PC-9 (cell line): ENCODE measurements at regions not wholly inside any gene's neighbourhood (a gene's known extent, or its start where the extent isn't known, plus 50 kb on each side); places are given as distances from the start of the nearest gene placed in this dataset.

ENCODE experiments used
- BruUV-seq: library from RNA; stranded (reverse); fragments of 400-500 nt; replicated peaks from 2 replicates; lab custom pipeline; 2021; lab: Mats Ljungman, UMichigan
- CTCF ChIA-PET: fragments of 300-600 bp; sonication (Branson Sonifier 250); formaldehyde crosslinking; loops from one replicate; lab custom pipeline; 2022; ENCODE audit warnings: antibody characterized with exemption; lab: Charles Lee
- POLR2A ChIA-PET: fragments of 300-600 bp; sonication (Branson Sonifier 250); formaldehyde crosslinking; loops from one replicate; lab custom pipeline; 2022; ENCODE audit warnings: antibody characterized with exemption; ENCODE audit not compliant: unreplicated experiment; lab: Charles Lee
- DNase-seq, 2 experiments: peaks; one replicate each; pipeline versions ENCODE4 v3.0.0 to v3.0.0-alpha.2; 2015 to 2022; ENCODE audit warnings: mixed read lengths in 1 of 2
- H2AFZ ChIP-seq: fragments of 200-600 bp; sonication (generic); 2 replicates; pipeline ENCODE4 v1.8.1; 2017; ENCODE audit warnings: antibody characterized with exemption
- H3F3A ChIP-seq: fragments of 200-600 bp; sonication (generic); 2 replicates; pipeline ENCODE4 v1.8.1; 2017; ENCODE audit warnings: antibody characterized with exemption, mild to moderate bottlenecking, low read depth; ENCODE audit not compliant: insufficient read depth
- H3K27ac ChIP-seq: fragments of 200-600 bp; sonication (generic); 2 replicates; pipeline ENCODE4 v1.6.1; 2016; ENCODE audit warnings: mixed run types
- H3K27me3 ChIP-seq: fragments of 200-600 bp; sonication (generic); 2 replicates; pipeline ENCODE4 v1.6.1; 2016; ENCODE audit warnings: low read depth, mixed run types; ENCODE audit not compliant: insufficient read depth
- H3K36me3 ChIP-seq: fragments of 200-600 bp; sonication (generic); 2 replicates; pipeline ENCODE4 v1.6.1; 2016; ENCODE audit warnings: low read depth, mixed run types
- H3K4me1 ChIP-seq: fragments of 200-600 bp; sonication (generic); replicated peaks from 2 replicates; pipeline ENCODE4 v1.6.1; 2016; ENCODE audit warnings: mixed run types; ENCODE audit not compliant: insufficient read depth
- H3K4me2 ChIP-seq: fragments of 200-600 bp; sonication (generic); 2 replicates; pipeline ENCODE4 v1.6.1; 2017; ENCODE audit warnings: mixed run types
- H3K4me3 ChIP-seq: fragments of 200-600 bp; sonication (generic); 2 replicates; pipeline ENCODE4 v1.6.1; 2016; ENCODE audit warnings: mixed run types
- H3K79me2 ChIP-seq: fragments of 200-600 bp; sonication (generic); 2 replicates; pipeline ENCODE4 v1.6.1; 2017; ENCODE audit warnings: low read depth, mixed run types
- H3K9me2 ChIP-seq: fragments of 200-600 bp; sonication (generic); 2 replicates; pipeline ENCODE4 v1.8.1; 2017; ENCODE audit warnings: mild to moderate bottlenecking; ENCODE audit not compliant: insufficient read depth
- H3K9me3 ChIP-seq: fragments of 200-600 bp; sonication (generic); 2 replicates; pipeline ENCODE4 v1.8.1; 2016; ENCODE audit warnings: low read depth; ENCODE audit not compliant: insufficient read depth
- H4K20me1 ChIP-seq: fragments of 200-600 bp; sonication (generic); 2 replicates; pipeline ENCODE4 v1.8.1; 2017; ENCODE audit not compliant: insufficient read depth
- EZH2 ChIP-seq: fragments of 200-600 bp; sonication (generic); IDR thresholded peaks from 2 replicates; pipeline ENCODE4 v1.8.0; 2017; ENCODE audit warnings: antibody characterized with exemption, low read depth
- intact Hi-C: fragments of 100-400 bp; cut with micrococcal nuclease; formaldehyde crosslinking; loops from one replicate; pipeline ENCODE4 v1.10.0; 2022; ENCODE audit not compliant: unreplicated experiment
- TF ChIP-seq, protein P1 (sequence below): fragments of 200-600 bp; sonication (generic); conservative IDR thresholded peaks from 2 replicates; pipeline ENCODE4 v1.6.1; 2017; ENCODE audit warnings: mixed run types, antibody characterized with exemption, mild to moderate bottlenecking, moderate library complexity

DNA sequence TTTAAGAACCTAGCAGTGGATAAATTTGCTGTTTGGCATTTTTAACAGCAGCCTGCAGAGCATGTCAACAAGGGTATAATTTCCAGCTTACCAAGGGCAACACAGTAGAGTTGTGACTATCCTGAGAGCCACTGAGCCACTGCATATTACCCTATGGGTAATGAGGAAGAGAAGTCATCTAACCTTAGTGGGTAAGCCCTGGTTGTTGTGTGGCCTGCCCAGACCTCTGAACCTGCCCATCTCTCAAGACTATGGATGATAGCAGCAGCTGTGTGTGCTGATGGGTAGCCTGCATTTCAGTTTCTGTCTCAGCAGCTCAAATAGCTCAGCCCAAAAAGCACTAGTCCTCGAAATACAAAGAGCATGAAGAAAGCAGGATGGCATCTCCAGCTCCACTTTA lies 56.1 kb upstream of the PIP5K1B start:
- Histone ChIP-seq H3K4me3 (no peak overlapping the region), H3K4me2 (no peak overlapping the region), H3K9me3 (no peaks in the 10 kb centered on the region), H3K4me1 (no peaks in the 10 kb centered on the region), H3K9me2 (0 out of 2 replicates have a peak, but pooled peaks cover 5% of the 10 kb centered on the region), H4K20me1 (no peaks in the 10 kb centered on the region), H3F3A (no peaks in the 10 kb centered on the region), H3K36me3 (no peaks in the 10 kb centered on the region), H3K27ac (no peak overlapping the region), H2AFZ (no peak overlapping the region), H3K79me2 (no peaks in the 10 kb centered on the region), H3K27me3 (peaks cover 39% of the 10 kb centered on the region)
- TF ChIP-seq EZH2, result no peak
- TF ChIP-seq, protein P1, sequence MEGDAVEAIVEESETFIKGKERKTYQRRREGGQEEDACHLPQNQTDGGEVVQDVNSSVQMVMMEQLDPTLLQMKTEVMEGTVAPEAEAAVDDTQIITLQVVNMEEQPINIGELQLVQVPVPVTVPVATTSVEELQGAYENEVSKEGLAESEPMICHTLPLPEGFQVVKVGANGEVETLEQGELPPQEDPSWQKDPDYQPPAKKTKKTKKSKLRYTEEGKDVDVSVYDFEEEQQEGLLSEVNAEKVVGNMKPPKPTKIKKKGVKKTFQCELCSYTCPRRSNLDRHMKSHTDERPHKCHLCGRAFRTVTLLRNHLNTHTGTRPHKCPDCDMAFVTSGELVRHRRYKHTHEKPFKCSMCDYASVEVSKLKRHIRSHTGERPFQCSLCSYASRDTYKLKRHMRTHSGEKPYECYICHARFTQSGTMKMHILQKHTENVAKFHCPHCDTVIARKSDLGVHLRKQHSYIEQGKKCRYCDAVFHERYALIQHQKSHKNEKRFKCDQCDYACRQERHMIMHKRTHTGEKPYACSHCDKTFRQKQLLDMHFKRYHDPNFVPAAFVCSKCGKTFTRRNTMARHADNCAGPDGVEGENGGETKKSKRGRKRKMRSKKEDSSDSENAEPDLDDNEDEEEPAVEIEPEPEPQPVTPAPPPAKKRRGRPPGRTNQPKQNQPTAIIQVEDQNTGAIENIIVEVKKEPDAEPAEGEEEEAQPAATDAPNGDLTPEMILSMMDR, result no peak
- POLR2A ChIA-PET, result no interaction called here
- no TSS peak for BruUV-seq
- CTCF ChIA-PET, result no interaction called here
- DNase-seq, result no peak
- intact Hi-C loops, result no loop called here

DNA sequence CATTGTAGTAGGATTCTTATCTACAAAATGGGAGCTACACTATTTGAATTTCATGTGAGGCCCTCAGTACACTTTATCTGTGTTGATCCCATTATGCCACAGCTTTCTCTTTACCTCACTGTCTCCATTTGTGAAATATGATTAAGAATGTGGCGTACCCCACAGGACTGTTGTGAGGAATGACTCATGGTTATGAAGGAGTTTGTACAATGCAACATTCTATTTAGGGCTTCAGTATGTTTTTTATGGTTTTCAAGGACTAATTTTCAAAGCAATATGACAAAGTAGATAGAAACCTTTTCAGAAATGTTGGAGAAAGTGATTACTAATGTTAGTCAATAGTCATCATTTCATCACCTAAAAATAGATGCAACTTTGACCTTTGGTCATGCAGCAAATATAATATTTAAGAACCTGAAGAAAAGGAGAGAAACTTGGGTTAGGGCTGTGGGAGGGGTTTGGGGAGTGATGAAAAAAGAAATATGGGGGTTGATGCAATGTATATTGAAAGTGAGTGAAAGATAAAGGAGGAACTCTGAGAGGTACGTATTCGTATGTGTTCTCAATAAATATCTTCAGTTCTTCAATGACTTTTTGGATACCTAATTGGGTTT lies 53.7 kb upstream of the PIP5K1B start:
- CTCF ChIA-PET, result no interaction called here
- TF ChIP-seq, protein P1, result no peak
- TF ChIP-seq EZH2, result no peak
- no peaks in the 10 kb centered on the region for H4K20me1 ChIP-seq

DNA sequence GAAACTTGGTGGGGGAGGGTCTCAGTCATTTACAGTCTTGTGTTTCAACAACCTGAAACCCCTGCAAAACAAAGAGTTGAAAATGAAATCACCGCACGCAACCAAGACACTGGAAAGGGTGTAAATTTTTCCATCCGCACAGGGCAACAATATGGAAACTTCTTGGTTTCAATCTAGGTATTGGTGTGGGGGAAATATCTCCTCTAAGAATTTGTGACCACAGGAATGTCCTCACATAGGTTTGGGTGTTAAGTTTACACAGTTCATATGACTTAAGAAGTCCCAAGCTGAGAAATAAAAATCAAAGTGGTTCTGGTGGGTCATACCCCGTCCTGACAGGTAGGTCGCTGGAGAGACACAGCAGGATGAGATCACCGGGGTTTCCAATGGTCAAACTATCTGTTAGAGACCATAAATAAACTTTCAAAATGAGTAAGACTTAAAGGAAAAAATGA lies 51.9 kb upstream of the PIP5K1B start:
- Histone ChIP-seq H3K79me2 (no peaks in the 10 kb centered on the region), H3K4me2 (no peak overlapping the region), H3K9me3 (no peaks in the 10 kb centered on the region), H3K27ac (no peak overlapping the region), H3F3A (no peaks in the 10 kb centered on the region), H3K4me3 (no peak overlapping the region), H2AFZ (no peak overlapping the region), H4K20me1 (no peaks in the 10 kb centered on the region), H3K36me3 (no peaks in the 10 kb centered on the region), H3K27me3 (peaks cover 16% of the 10 kb centered on the region), H3K9me2 (no peaks in the 10 kb centered on the region), H3K4me1 (no peaks in the 10 kb centered on the region)
- BruUV-seq, result no TSS peak
- DNase-seq, result no peak
- TF ChIP-seq, protein P1, result no peak
- TF ChIP-seq EZH2, result no peak
- POLR2A ChIA-PET, result no interaction called here
- intact Hi-C loops, result no loop called here
- CTCF ChIA-PET, result no interaction called here

More for the DNA sequence above, 53.7 kb upstream of the PIP5K1B start:
- Histone ChIP-seq H3K9me3 (no peaks in the 10 kb centered on the region), H3F3A (no peaks in the 10 kb centered on the region), H3K4me2 (no peak overlapping the region), H2AFZ (no peak overlapping the region), H3K9me2 (0 out of 2 replicates have a peak, but pooled peaks cover 4% of the 10 kb centered on the region), H3K36me3 (no peaks in the 10 kb centered on the region), H3K4me1 (no peaks in the 10 kb centered on the region), H3K27ac (no peak overlapping the region), H3K4me3 (no peak overlapping the region), H3K27me3 (peaks cover 29% of the 10 kb centered on the region), H3K79me2 (no peaks in the 10 kb centered on the region)
- DNase-seq, result no peak
- BruUV-seq, result no TSS peak
- POLR2A ChIA-PET, result no interaction called here
- intact Hi-C loops, result no loop called here
